Lower leg skin (tissue), 3 donors: ENCODE measurements at regions not wholly inside any gene's neighbourhood (a gene's known extent, or its start where the extent isn't known, plus 50 kb on each side); places are given as distances from the start of the nearest gene placed in this dataset.

Experiments
- CTCF ChIP-seq, 3 donors: fragments of 450-650 bp; IDR thresholded peaks; one replicate each; pipeline ENCODE4 v1.5.1; 2016; ENCODE audit warnings: antibody characterized with exemption in 3 of 3, mild to moderate bottlenecking in 3 of 3, moderate library complexity in 2 of 3
- POLR2A ChIP-seq, 2 donors: fragments of 450-650 bp; IDR thresholded peaks; one replicate each; pipeline ENCODE4 v1.6.1; 2016 to 2017; ENCODE audit warnings: antibody characterized with exemption in 2 of 2, mild to moderate bottlenecking in 1 of 2, moderate library complexity in 1 of 2

GRCh38 chr4:155532373-155533085 is 134.1 kb upstream of the GUCY1A1 start:
- TF ChIP-seq POLR2A (IDR thresholded peaks at IDR 0.05): no peak
- TF ChIP-seq CTCF (IDR thresholded peaks at IDR 0.05): no peak
